SK-N-SH (cell line): ENCODE measurements at regions not wholly inside any gene's neighbourhood (a gene's known extent, or its start where the extent isn't known, plus 50 kb on each side); places are given as distances from the start of the nearest gene placed in this dataset.

Experiments used
- CTCF ChIA-PET: fragments of 300-600, 350-600 bp; formaldehyde crosslinking; extraction: SDS; loops from one replicate; lab custom pipeline; 2021; lab: Yijun Ruan, JAX
- POLR2A ChIA-PET: fragments of 350-600 bp; sonication (Branson Sonifier 250); formaldehyde crosslinking; extraction: SDS; loops from one replicate; lab custom pipeline; 2020; ENCODE audit warnings: antibody characterized with exemption, inconsistent platforms; lab: Yijun Ruan, JAX
- DNase-seq: peaks from one replicate; pipeline ENCODE4 v3.0.0; 2012
- H2AFZ ChIP-seq: fragments of 200-600 bp; sonication (generic); 2 replicates; pipeline ENCODE4 v1.8.1; 2016; ENCODE audit warnings: antibody characterized with exemption, mild to moderate bottlenecking, low read depth
- H3F3A ChIP-seq: fragments of 200-600 bp; sonication (generic); replicated peaks from 2 replicates; pipeline ENCODE3; 2016; ENCODE audit warnings: antibody characterized with exemption, mild to moderate bottlenecking; ENCODE audit not compliant: insufficient read depth
- H3K27ac ChIP-seq, 2 experiments: fragments of 200-500 bp in 1 of 2; fragments of 200-600 bp in 1 of 2; sonication (Bioruptor generic) in 1 of 2; sonication (generic), shearing (Covaris generic) in 1 of 2; 2 replicates each; pipeline versions ENCODE4 v1.5.1 to v1.6.1; 2014 to 2016; ENCODE audit warnings: low read depth in 2 of 2, inconsistent platforms in 1 of 2, low read length in 1 of 2, mild to moderate bottlenecking in 1 of 2, mixed read lengths in 1 of 2
- H3K27me3 ChIP-seq: fragments of 200-600 bp; sonication (generic), shearing (Covaris generic); 2 replicates; pipeline ENCODE4 v1.6.1; 2016; ENCODE audit warnings: mixed run types; ENCODE audit not compliant: insufficient read depth
- H3K36me3 ChIP-seq, 2 experiments: fragments of 200-500 bp in 1 of 2; fragments of 200-600 bp in 1 of 2; sonication (Bioruptor generic) in 1 of 2; sonication (generic) in 1 of 2; replicated peaks in 1 of 2; 2 replicates each; pipeline versions ENCODE3 to v1.5.1; 2014 to 2016; ENCODE audit warnings: low read length in 1 of 2, mild to moderate bottlenecking in 1 of 2; ENCODE audit not compliant: insufficient read depth in 2 of 2, control insufficient read depth in 1 of 2
- H3K4me1 ChIP-seq, 2 experiments: fragments of 200-500 bp in 1 of 2; fragments of 200-600 bp in 1 of 2; sonication (Bioruptor generic) in 1 of 2; sonication (generic), shearing (Covaris generic) in 1 of 2; 2 replicates each; pipeline versions ENCODE4 v1.5.1 to v1.6.1; 2014 to 2016; ENCODE audit warnings: low read depth in 1 of 2, low read length in 1 of 2, mixed run types in 1 of 2; ENCODE audit not compliant: insufficient read depth in 2 of 2, control insufficient read depth in 1 of 2
- H3K4me2 ChIP-seq: fragments of 200-600 bp; sonication (generic), shearing (Covaris generic); 2 replicates; pipeline ENCODE4 v1.6.1; 2017; ENCODE audit warnings: mixed run types
- H3K4me3 ChIP-seq, 2 experiments: fragments of 200-500 bp in 1 of 2; fragments of 200-600 bp in 1 of 2; sonication (Bioruptor generic) in 1 of 2; sonication (generic), shearing (Covaris generic) in 1 of 2; 2 replicates each; pipeline versions ENCODE4 v1.5.1 to v1.8.1; 2014 to 2016; ENCODE audit warnings: low read depth in 2 of 2, inconsistent platforms in 1 of 2, low read length in 1 of 2, mild to moderate bottlenecking in 1 of 2, mixed read lengths in 1 of 2, moderate library complexity in 1 of 2
- H3K79me2 ChIP-seq: fragments of 200-600 bp; sonication (generic); 2 replicates; pipeline ENCODE4 v1.8.1; 2017; ENCODE audit warnings: mild to moderate bottlenecking; ENCODE audit not compliant: insufficient read depth
- H3K9ac ChIP-seq: fragments of 200-600 bp; sonication (generic); 2 replicates; pipeline ENCODE4 v1.6.1; 2017; ENCODE audit warnings: mixed run types
- H3K9me2 ChIP-seq: fragments of 200-600 bp; sonication (generic); 2 replicates; pipeline ENCODE4 v1.6.1; 2017; ENCODE audit warnings: mixed run types
- H3K9me3 ChIP-seq: fragments of 200-600 bp; sonication (generic); 2 replicates; pipeline ENCODE4 v1.6.1; 2017; ENCODE audit warnings: mixed run types, mild to moderate bottlenecking, moderate library complexity
- H4K20me1 ChIP-seq: fragments of 200-600 bp; sonication (generic); 2 replicates; pipeline ENCODE4 v1.6.1; 2017; ENCODE audit warnings: mild to moderate bottlenecking, mixed run types; ENCODE audit not compliant: insufficient read depth
- EZH2phosphoT487 ChIP-seq: fragments of 200-600 bp; sonication (generic); IDR thresholded peaks from 2 replicates; pipeline ENCODE4 v1.6.1; 2017; ENCODE audit warnings: low read depth, mixed run types, mild to moderate bottlenecking, antibody characterized with exemption, moderate library complexity, borderline replicate concordance
- FOXJ3 ChIP-seq: sonication (generic); formaldehyde crosslinking; IDR thresholded peaks from 2 replicates; pipeline ENCODE4 v1.5.1; 2020; ENCODE audit warnings: mild to moderate bottlenecking, missing genetic modification reagents
- FOXM1 ChIP-seq: IDR thresholded peaks from 2 replicates; pipeline ENCODE4 v1.4.0; 2012; ENCODE audit warnings: low read depth, mild to moderate bottlenecking
- GABPA ChIP-seq: IDR thresholded peaks from 2 replicates; pipeline ENCODE4 v1.4.0; 2012; ENCODE audit warnings: low read depth, mild to moderate bottlenecking
- GATA2 ChIP-seq: sonication (generic); formaldehyde crosslinking; IDR thresholded peaks from 2 replicates; pipeline ENCODE4 v1.5.0; 2020; ENCODE audit warnings: mild to moderate bottlenecking, missing genetic modification reagents
- MXI1 ChIP-seq: IDR thresholded peaks from 2 replicates; pipeline ENCODE4 v1.6.1; 2012; ENCODE audit warnings: mild to moderate bottlenecking, low read depth, low read length, improper control_type of control experiment
- NFIC ChIP-seq: IDR thresholded peaks from 2 replicates; pipeline ENCODE4 v1.4.0; 2012; ENCODE audit warnings: borderline replicate concordance
- NRF1 ChIP-seq: IDR thresholded peaks from 2 replicates; pipeline ENCODE4 v1.6.1; 2012; ENCODE audit warnings: low read depth, mild to moderate bottlenecking, low read length
- RCOR1 ChIP-seq: fragments of 150-350 bp; IDR thresholded peaks from 2 replicates; pipeline ENCODE4 v1.6.1; 2017; ENCODE audit warnings: antibody characterized with exemption, low read length
- RXRA ChIP-seq: IDR thresholded peaks from 2 replicates; pipeline ENCODE4 v1.4.0; 2012; ENCODE audit warnings: low read depth, mild to moderate bottlenecking, borderline replicate concordance
- TAF1 ChIP-seq: IDR thresholded peaks from 2 replicates; pipeline ENCODE4 v1.6.1; 2012; ENCODE audit warnings: low read depth, mild to moderate bottlenecking, low read length, moderate library complexity, borderline replicate concordance
- TCF12 ChIP-seq: IDR thresholded peaks from 2 replicates; pipeline ENCODE4 v1.4.0; 2012
- WGBS: methylation state at CpG from one replicate; pipeline ENCODE4 v1.1.6; 2017; ENCODE audit warnings: low lambda C conversion rate; 5-methylcytosine and 5-hydroxymethylcytosine counted together
- TF ChIP-seq, protein P1 (sequence below): IDR thresholded peaks from 2 replicates; pipeline ENCODE4 v1.4.0; 2012; ENCODE audit warnings: low read depth, borderline replicate concordance
- TF ChIP-seq, protein P2 (sequence below): IDR thresholded peaks from 2 replicates; pipeline ENCODE4 v1.4.0; 2012; ENCODE audit warnings: low read depth
- TF ChIP-seq, protein P3 (sequence below): fragments of 200-600 bp; sonication (generic); IDR thresholded peaks from 2 replicates; pipeline ENCODE4 v1.6.1; 2017; ENCODE audit warnings: antibody characterized with exemption, mild to moderate bottlenecking, moderate library complexity
- TF ChIP-seq, protein P4 (sequence below): IDR thresholded peaks from 2 replicates; pipeline ENCODE4 v1.6.1; 2012; ENCODE audit warnings: mild to moderate bottlenecking, low read depth, low read length, moderate library complexity

DNA sequence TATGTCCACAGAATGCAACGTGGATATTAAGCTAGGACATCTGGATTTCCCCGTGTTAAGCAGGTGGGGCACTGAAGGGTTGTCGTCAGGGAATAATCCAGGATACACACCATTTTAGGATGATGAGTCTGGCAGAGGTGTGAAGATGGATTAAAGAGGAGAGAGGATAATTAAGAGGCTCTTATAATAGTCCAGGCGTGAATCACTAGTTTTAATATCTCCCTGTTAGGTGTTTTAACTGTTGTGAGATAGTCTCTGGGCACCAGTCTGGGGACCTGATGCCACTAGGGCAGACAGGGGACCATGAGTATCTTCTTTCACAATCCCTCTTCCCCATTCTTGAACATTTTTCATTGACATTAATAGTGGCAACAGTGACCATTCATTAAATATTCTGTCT is 216.7 kb downstream of the TBX5 start (continued):
- TF ChIP-seq, protein P1, sequence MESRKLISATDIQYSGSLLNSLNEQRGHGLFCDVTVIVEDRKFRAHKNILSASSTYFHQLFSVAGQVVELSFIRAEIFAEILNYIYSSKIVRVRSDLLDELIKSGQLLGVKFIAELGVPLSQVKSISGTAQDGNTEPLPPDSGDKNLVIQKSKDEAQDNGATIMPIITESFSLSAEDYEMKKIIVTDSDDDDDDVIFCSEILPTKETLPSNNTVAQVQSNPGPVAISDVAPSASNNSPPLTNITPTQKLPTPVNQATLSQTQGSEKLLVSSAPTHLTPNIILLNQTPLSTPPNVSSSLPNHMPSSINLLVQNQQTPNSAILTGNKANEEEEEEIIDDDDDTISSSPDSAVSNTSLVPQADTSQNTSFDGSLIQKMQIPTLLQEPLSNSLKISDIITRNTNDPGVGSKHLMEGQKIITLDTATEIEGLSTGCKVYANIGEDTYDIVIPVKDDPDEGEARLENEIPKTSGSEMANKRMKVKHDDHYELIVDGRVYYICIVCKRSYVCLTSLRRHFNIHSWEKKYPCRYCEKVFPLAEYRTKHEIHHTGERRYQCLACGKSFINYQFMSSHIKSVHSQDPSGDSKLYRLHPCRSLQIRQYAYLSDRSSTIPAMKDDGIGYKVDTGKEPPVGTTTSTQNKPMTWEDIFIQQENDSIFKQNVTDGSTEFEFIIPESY, result no peak
- TF ChIP-seq RXRA, result no peak

DNA sequence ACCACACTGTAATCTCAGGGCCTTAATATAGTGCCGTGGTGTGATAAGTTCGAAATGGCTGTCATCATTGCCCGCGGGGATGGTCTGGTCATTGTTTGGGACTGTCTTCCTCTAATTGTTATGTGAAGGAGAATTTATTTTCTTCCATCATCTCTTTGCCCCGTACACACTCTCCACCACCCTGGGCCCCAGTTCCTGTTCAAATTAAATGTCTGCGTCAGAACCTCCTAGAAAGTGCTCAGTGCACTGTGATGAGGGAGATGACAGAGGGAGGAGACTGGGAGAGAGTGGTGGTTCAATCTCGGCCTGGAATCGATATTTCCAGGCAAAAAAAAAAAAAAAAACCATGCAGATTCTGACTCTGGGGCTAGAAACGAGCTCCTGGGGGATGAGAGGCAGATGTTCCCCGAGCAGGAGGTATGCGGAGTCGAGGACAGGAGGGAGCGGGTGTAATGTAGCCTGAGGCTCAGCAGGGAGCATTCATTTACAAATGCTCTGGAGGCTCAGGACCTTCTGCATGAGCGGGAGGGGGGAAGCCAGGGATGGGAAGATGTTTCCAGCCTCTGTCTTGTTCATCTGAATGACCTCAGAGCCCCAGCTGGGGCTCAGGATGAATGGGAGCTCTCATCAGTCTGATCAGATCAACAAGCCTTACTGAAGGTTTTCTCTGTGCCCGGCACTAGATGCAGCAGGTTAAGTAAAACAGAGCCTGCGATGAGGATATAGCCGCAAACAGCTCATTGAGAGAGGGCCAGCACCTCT is 219.5 kb downstream of the TBX5 start:
- no peaks in the 10 kb centered on the region for H3K9me3 ChIP-seq
- no peaks in the 10 kb centered on the region for H3K27me3 ChIP-seq
- POLR2A ChIA-PET, result no interaction called here

More for the DNA sequence above, 219.5 kb downstream of the TBX5 start:
- Histone ChIP-seq H3K4me3 (no peak overlapping the region), H3K9ac (no peak overlapping the region), H3K9me2 (no peaks in the 10 kb centered on the region), H3K36me3 (no peaks in the 10 kb centered on the region), H4K20me1 (no peaks in the 10 kb centered on the region), H3K4me1 (peaks cover 0 to 4% of the 10 kb centered on the region in 2 experiments; a peak in 1 of 4 replicates), H3F3A (no peaks in the 10 kb centered on the region), H2AFZ (no peak overlapping the region), H3K27ac (no peak overlapping the region), H3K4me2 (no peak overlapping the region), H3K79me2 (no peaks in the 10 kb centered on the region)
- CTCF ChIA-PET, result interaction anchor here (0.6 kb wide), 1 partner anchor 322 kb away, joined by 3 read pairs; no protein-coding TSS in a partner anchor
- DNase-seq, result peak; percentile 9
- WGBS, result 3% methylated on average over 16 of the region's 17 CpGs
- TF ChIP-seq, protein P2, sequence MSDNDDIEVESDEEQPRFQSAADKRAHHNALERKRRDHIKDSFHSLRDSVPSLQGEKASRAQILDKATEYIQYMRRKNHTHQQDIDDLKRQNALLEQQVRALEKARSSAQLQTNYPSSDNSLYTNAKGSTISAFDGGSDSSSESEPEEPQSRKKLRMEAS, result no peak
- TF ChIP-seq NFIC, result no peak
- TF ChIP-seq GATA2 (CRISPR knock-in tag), result no peak
- TF ChIP-seq TAF1, result no peak
- no peak for TF ChIP-seq EZH2phosphoT487
- TF ChIP-seq, protein P3, sequence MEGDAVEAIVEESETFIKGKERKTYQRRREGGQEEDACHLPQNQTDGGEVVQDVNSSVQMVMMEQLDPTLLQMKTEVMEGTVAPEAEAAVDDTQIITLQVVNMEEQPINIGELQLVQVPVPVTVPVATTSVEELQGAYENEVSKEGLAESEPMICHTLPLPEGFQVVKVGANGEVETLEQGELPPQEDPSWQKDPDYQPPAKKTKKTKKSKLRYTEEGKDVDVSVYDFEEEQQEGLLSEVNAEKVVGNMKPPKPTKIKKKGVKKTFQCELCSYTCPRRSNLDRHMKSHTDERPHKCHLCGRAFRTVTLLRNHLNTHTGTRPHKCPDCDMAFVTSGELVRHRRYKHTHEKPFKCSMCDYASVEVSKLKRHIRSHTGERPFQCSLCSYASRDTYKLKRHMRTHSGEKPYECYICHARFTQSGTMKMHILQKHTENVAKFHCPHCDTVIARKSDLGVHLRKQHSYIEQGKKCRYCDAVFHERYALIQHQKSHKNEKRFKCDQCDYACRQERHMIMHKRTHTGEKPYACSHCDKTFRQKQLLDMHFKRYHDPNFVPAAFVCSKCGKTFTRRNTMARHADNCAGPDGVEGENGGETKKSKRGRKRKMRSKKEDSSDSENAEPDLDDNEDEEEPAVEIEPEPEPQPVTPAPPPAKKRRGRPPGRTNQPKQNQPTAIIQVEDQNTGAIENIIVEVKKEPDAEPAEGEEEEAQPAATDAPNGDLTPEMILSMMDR, result no peak
- TF ChIP-seq FOXJ3, result no peak
- no peak for TF ChIP-seq TCF12
- TF ChIP-seq NRF1, result no peak
- no peak for TF ChIP-seq MXI1
- no peak for TF ChIP-seq GABPA
- no peak for TF ChIP-seq FOXM1
- no peak for TF ChIP-seq RCOR1
- TF ChIP-seq, protein P4, sequence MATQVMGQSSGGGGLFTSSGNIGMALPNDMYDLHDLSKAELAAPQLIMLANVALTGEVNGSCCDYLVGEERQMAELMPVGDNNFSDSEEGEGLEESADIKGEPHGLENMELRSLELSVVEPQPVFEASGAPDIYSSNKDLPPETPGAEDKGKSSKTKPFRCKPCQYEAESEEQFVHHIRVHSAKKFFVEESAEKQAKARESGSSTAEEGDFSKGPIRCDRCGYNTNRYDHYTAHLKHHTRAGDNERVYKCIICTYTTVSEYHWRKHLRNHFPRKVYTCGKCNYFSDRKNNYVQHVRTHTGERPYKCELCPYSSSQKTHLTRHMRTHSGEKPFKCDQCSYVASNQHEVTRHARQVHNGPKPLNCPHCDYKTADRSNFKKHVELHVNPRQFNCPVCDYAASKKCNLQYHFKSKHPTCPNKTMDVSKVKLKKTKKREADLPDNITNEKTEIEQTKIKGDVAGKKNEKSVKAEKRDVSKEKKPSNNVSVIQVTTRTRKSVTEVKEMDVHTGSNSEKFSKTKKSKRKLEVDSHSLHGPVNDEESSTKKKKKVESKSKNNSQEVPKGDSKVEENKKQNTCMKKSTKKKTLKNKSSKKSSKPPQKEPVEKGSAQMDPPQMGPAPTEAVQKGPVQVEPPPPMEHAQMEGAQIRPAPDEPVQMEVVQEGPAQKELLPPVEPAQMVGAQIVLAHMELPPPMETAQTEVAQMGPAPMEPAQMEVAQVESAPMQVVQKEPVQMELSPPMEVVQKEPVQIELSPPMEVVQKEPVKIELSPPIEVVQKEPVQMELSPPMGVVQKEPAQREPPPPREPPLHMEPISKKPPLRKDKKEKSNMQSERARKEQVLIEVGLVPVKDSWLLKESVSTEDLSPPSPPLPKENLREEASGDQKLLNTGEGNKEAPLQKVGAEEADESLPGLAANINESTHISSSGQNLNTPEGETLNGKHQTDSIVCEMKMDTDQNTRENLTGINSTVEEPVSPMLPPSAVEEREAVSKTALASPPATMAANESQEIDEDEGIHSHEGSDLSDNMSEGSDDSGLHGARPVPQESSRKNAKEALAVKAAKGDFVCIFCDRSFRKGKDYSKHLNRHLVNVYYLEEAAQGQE, result no peak
